Left ventricle myocardium inferior (tissue), 1 donor: ENCODE measurements at regions not wholly inside any gene's neighbourhood (a gene's known extent, or its start where the extent isn't known, plus 50 kb on each side); places are given as distances from the start of the nearest gene placed in this dataset.
"Not testable (repeated sequence)": the region's sequence is repeated elsewhere in the genome, so short reads cannot be mapped to it uniquely, and the experiment has no call there.

ENCODE experiments used
- DNase-seq: peaks from one replicate; pipeline ENCODE4 v3.0.0-alpha.2; 2020
- H3K27ac ChIP-seq: fragments of 200-600 bp; replicated peaks from 2 replicates; pipeline ENCODE4 v1.8.0; 2021
- H3K27me3 ChIP-seq: fragments of 200-600 bp; 2 replicates; pipeline ENCODE4 v1.8.0; 2021; ENCODE audit warnings: low read depth
- H3K36me3 ChIP-seq: fragments of 200-600 bp; 2 replicates; pipeline ENCODE4 v1.8.0; 2021
- H3K4me1 ChIP-seq: fragments of 200-600 bp; 2 replicates; pipeline ENCODE4 v1.8.0; 2021
- H3K4me3 ChIP-seq: fragments of 200-600 bp; 2 replicates; pipeline ENCODE4 v1.8.0; 2021; ENCODE audit warnings: mild to moderate bottlenecking, moderate library complexity
- H3K9me3 ChIP-seq: fragments of 200-600 bp; replicated peaks from 2 replicates; pipeline ENCODE4 v1.8.0; 2021
- intact Hi-C: fragments of 100-400 bp; cut with micrococcal nuclease; formaldehyde crosslinking; loops from one replicate; pipeline ENCODE4 v1.11.0; 2022
- TF ChIP-seq, protein P1 (sequence below): fragments of 200-600 bp; IDR thresholded peaks from 2 replicates; pipeline ENCODE4 v1.8.0; 2021; ENCODE audit warnings: antibody characterized with exemption, mild to moderate bottlenecking, borderline replicate concordance
- donor health status: DM: no; HTN: yes; CAD: no; lungs with severe emphysema.

DNA sequence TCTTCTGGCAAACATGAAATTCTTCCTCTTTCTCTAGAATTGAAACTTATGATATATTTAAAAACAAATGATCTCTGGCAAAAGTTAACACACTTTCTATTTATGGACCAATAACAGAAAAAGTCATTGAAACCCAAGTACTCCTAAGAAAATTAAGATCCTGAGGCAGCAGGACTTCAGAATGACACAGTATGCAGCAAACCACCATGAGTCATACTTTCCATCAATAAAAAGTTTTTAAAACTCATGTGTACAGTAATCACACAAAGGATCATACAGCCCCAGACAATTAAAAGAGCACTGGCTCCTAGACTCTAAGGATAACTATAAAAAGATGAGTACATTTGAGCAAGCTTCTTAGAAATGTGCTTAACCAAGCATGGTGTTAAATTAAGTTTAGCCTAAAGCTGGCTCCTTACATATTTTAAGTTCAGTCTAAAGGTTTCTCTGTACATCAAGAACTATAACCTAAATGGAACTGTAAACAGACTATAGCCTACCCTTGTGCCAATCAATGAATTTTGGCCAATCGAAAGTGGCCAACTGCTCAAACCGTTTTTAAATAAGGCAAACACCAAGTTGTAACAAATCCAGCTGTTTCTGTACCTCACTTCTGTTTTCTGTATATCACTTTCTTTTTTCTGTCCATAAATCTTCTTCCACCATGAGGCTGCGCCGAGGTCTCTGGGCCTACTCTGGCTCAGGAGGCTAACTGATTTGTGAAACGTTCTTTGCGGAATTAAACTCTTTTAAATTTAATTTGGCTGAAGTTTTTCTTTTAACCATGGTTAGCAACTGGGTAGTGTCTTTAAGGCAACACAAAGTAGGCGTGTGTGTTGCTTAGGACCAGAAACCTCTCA, 232.1 kb upstream of the PIK3R1 start:
- no peaks in the 10 kb centered on the region for H3K27me3 ChIP-seq
- intact Hi-C loops, result no loop called here
- DNase-seq, result no peak
- no peaks in the 10 kb centered on the region for H3K36me3 ChIP-seq
- no peak overlapping the region for H3K27ac ChIP-seq
- peaks cover 10% of the 10 kb centered on the region for H3K4me1 ChIP-seq
- H3K4me3 ChIP-seq, result no peak overlapping the region
- TF ChIP-seq, protein P1, sequence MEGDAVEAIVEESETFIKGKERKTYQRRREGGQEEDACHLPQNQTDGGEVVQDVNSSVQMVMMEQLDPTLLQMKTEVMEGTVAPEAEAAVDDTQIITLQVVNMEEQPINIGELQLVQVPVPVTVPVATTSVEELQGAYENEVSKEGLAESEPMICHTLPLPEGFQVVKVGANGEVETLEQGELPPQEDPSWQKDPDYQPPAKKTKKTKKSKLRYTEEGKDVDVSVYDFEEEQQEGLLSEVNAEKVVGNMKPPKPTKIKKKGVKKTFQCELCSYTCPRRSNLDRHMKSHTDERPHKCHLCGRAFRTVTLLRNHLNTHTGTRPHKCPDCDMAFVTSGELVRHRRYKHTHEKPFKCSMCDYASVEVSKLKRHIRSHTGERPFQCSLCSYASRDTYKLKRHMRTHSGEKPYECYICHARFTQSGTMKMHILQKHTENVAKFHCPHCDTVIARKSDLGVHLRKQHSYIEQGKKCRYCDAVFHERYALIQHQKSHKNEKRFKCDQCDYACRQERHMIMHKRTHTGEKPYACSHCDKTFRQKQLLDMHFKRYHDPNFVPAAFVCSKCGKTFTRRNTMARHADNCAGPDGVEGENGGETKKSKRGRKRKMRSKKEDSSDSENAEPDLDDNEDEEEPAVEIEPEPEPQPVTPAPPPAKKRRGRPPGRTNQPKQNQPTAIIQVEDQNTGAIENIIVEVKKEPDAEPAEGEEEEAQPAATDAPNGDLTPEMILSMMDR, result no peak
- peaks cover 5% of the 10 kb centered on the region for H3K9me3 ChIP-seq

DNA sequence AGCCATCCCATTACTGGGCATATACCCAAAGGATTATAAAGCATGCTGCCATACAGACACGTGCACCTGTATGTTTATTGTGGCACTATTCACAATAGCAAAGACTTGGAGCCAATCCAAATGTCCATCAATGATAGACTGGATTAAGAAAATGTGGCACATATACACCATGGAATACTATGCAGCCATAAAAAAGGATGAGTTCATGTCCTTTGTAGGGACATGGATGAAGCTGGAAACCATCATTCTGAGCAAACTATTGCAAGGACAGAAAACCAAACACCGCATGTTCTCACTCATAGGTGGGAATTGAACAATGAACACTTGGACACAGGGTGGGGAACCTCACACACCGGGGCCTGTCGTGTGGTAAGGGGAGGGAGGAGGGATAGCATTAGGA, 233.4 kb upstream of the PIK3R1 start:
- H3K36me3 ChIP-seq, H3K9me3 ChIP-seq, H3K4me3 ChIP-seq, intact Hi-C loops, H3K27me3 ChIP-seq, H3K27ac ChIP-seq, DNase-seq: not testable (repeated sequence)
- peaks cover 10% of the 10 kb centered on the region for H3K4me1 ChIP-seq

DNA sequence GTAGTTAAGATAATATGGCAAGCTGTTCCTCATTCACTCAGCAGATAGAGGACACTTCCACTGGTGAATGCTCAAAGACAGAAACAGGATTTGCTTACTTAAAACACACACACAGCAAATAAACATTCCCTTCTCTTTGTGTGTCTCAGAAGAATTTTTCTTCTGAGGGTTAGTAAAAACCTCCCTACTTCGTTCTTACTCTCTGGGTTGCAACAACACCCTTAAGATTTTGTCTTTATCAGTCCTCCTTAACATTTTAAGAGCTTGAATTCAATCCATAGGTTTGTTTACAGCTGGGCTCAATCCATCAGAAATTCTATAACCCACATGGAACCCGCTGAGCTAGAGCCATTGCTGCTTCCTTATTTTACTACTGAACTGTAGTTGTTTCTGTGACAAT, 237.4 kb upstream of the PIK3R1 start:
- intact Hi-C loops, result no loop called here
- Histone ChIP-seq H3K27ac (no peak overlapping the region), H3K27me3 (no peaks in the 10 kb centered on the region), H3K4me1 (no peaks in the 10 kb centered on the region), H3K36me3 (no peaks in the 10 kb centered on the region), H3K4me3 (no peak overlapping the region), H3K9me3 (no peaks in the 10 kb centered on the region)
- DNase-seq, result no peak
- TF ChIP-seq, protein P1, result no peak

DNA sequence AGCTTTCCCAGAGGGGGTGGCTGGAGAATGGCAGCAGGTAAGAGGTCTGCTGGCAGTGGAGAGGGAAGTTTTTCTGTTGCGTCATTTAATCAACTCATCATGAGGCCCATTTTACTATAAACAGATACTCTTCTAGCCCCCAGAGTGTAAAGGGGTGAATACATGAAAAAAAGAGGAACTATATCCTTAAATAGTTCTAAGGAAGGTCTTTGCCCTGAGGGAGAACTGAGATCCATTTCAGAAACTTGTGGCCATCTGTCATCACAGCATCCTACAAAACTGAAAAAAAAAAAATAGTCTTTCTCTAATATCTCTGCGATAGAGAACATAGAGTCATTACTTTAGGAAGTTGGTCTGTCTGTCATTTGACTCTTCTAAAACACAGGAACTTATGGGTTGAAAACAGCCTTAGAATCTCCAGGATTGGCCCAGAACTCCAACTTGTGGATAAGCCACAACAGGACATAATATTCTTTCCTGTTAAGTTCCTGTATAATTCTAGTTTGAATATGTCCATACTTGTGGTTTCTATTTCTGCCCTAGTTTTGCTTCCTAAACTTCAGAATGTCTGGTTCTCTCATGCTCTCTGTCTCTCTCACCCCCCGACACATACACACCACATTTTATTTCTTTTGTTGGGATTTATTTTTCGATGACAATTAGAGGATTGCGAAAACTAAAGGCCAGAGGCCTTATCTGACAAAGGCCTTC, 238.5 kb upstream of the PIK3R1 start:
- Histone ChIP-seq H3K36me3 (no peaks in the 10 kb centered on the region), H3K27me3 (no peaks in the 10 kb centered on the region), H3K4me1 (peaks cover 11% of the 10 kb centered on the region), H3K27ac (no peak overlapping the region), H3K9me3 (no peaks in the 10 kb centered on the region), H3K4me3 (no peak overlapping the region)
- TF ChIP-seq, protein P1, result no peak
- intact Hi-C loops, result no loop called here
- no peak for DNase-seq

DNA sequence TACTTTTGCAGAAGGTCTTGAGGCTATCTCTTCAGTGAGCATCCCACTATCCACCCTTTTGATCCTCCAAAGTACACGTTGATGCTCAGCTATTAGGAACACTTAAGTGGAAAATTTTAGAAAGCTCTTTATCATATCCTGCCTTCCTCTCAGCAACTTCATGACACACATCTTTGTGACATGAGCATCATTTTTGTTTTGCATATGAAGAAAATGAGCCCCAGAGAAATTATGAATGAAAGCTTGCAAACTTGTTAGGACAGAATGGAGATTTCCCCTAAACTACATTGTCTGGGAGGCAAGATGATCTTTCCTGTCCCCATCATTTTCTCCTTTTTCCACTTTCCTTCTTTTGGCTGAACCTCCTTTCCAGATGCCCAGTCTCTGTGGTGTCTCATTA, 239.4 kb upstream of the PIK3R1 start:
- H3K36me3 ChIP-seq, result no peaks in the 10 kb centered on the region
- no peak overlapping the region for H3K27ac ChIP-seq
- no peaks in the 10 kb centered on the region for H3K27me3 ChIP-seq
- intact Hi-C loops, result no loop called here
- DNase-seq, result no peak
- TF ChIP-seq, protein P1, result no peak
- peaks cover 19% of the 10 kb centered on the region for H3K4me1 ChIP-seq
- H3K9me3 ChIP-seq, result no peaks in the 10 kb centered on the region
- H3K4me3 ChIP-seq, result no peak overlapping the region

DNA sequence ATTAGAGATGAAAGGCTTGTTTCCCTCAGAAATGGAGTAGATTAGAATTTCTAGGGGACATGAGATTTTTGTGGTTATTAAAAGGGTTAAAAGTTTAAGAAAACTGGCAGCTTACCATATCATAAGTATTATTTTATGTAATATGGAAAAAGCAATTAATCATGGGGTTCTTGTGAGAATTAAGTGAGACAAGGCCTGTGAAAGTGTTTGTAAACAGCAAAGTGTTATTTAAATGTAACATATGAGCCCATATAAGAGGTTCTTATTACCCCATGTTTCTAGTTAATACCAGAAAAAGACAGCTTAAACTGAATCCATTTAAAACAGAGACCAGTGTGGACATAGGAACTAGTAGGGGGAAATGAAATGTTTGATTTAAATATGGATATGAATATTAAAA, 241.1 kb upstream of the PIK3R1 start:
- no peaks in the 10 kb centered on the region for H3K9me3 ChIP-seq
- H3K27ac ChIP-seq, result no peak overlapping the region

More for the DNA sequence above, 241.1 kb upstream of the PIK3R1 start:
- Histone ChIP-seq H3K27me3 (no peaks in the 10 kb centered on the region), H3K4me1 (peaks cover 23% of the 10 kb centered on the region), H3K4me3 (no peak overlapping the region), H3K36me3 (no peaks in the 10 kb centered on the region)
- TF ChIP-seq, protein P1, result no peak
- no peak for DNase-seq
- intact Hi-C loops, result no loop called here
